ENCODE measurements at regions not wholly inside any gene's neighbourhood (a gene's known extent, or its start where the extent isn't known, plus 50 kb on each side); places are given as distances from the start of the nearest gene placed in this dataset.
"Not testable (repeated sequence)": the region's sequence is repeated elsewhere in the genome, so short reads cannot be mapped to it uniquely, and the experiment has no call there.

DNA sequence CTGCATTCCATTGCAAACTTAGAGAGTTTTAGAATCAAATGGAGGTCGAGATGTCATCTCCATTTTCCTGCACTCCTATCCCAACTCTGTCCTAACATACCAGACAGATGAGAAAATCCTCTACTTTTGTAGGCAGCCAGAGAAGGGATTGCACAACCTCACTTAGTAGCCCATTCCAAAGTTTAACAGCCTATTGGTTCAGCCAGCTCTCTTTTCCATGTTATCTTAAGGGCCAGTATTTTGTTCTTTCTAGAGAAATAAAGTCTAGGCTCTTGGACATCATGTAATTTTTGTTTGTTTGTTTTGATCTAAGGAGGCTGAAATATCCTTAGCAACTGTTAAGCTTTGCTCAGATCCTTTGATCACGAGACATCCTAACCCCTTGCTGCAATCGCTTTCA lies 173.0 kb downstream of the COX18 start:
- TF ChIP-seq, protein P1, sequence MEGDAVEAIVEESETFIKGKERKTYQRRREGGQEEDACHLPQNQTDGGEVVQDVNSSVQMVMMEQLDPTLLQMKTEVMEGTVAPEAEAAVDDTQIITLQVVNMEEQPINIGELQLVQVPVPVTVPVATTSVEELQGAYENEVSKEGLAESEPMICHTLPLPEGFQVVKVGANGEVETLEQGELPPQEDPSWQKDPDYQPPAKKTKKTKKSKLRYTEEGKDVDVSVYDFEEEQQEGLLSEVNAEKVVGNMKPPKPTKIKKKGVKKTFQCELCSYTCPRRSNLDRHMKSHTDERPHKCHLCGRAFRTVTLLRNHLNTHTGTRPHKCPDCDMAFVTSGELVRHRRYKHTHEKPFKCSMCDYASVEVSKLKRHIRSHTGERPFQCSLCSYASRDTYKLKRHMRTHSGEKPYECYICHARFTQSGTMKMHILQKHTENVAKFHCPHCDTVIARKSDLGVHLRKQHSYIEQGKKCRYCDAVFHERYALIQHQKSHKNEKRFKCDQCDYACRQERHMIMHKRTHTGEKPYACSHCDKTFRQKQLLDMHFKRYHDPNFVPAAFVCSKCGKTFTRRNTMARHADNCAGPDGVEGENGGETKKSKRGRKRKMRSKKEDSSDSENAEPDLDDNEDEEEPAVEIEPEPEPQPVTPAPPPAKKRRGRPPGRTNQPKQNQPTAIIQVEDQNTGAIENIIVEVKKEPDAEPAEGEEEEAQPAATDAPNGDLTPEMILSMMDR (conservative IDR thresholded peaks at IDR 0.05; ENCODE audit: low read depth): no peak
- peak; percentile 10 for DNase-seq (ENCODE audit: low spot score)
- H3K27ac ChIP-seq: no peak overlapping the region
- POLR2A ChIA-PET (ENCODE audit: low non-redundant PET): no interaction called here
- CTCF ChIA-PET: no interaction called here

- POLR2A ChIA-PET (ENCODE audit: low non-redundant PET): no interaction called here
- TF ChIP-seq, protein P1 (conservative IDR thresholded peaks at IDR 0.05; ENCODE audit: low read depth): no peak
- no peak for DNase-seq (ENCODE audit: low spot score)
- CTCF ChIA-PET: interaction anchor here (0.6 kb wide), 1 partner anchor 122 kb away, joined by 3 read pairs; no protein-coding TSS in a partner anchor
- H3K27ac ChIP-seq: no peak overlapping the region
These were observed 174.1 kb downstream of the COX18 start for GRCh38 chr4:72895408-72895807.

- no peak overlapping the region for H3K27ac ChIP-seq
- ChIA-PET CTCF (no interaction called here), POLR2A (ENCODE audit: low non-redundant PET) (no interaction called here)
- TF ChIP-seq, protein P1 (conservative IDR thresholded peaks at IDR 0.05; ENCODE audit: low read depth): no peak
- no peak for DNase-seq (ENCODE audit: low spot score)
These were observed 176.0 kb downstream of the COX18 start for GRCh38 chr4:72893354-72894066.

- TF ChIP-seq, protein P1 (conservative IDR thresholded peaks at IDR 0.05; ENCODE audit: low read depth): no peak
- no peak overlapping the region for H3K27ac ChIP-seq
- CTCF ChIA-PET: no interaction called here
- DNase-seq (ENCODE audit: low spot score): no peak
- POLR2A ChIA-PET (ENCODE audit: low non-redundant PET): no interaction called here
These were observed 181.2 kb downstream of the COX18 start for GRCh38 chr4:72888331-72888730.

DNA sequence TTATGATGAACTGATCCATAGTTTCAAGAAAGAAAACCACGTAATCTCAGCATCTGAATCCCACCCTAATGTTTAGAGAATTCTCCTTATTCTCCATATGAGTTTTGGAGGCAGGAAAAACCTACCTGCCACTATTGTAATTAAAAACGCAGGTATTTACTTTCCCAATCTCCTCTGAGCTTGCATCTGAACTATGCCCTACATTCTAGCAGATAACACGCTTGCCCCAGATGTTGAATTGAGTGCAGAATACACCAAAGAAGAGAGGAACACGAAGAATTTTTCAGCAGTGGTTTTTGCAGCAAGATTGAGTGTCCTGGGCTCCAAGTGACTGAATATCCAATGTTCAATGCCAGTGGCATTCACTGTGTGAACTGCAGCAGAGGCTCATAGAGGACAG lies 182.4 kb downstream of the COX18 start:
- ChIA-PET POLR2A (ENCODE audit: low non-redundant PET) (no interaction called here), CTCF (no interaction called here)
- TF ChIP-seq, protein P1 (conservative IDR thresholded peaks at IDR 0.05; ENCODE audit: low read depth): no peak
- DNase-seq (ENCODE audit: low spot score): no peak
- no peak overlapping the region for H3K27ac ChIP-seq

DNA sequence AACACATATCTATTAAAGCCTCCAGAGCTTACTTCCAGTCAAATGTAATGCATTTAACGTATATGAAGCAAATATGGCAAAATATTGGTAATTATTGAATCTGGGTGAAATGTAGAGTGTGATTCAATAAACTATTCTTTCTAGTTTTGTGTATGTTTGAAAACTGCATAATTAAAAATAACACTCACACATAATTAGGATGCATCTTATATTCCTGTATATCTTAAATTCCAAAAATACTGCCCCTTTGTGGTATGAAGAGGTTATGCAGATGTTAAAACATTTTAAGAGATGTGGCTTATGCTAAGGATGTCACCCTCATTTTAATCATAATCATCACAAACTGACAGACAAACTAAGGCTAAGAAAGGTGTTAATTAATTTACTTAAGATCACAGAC lies 182.9 kb downstream of the COX18 start:
- DNase-seq (ENCODE audit: low spot score): peak; percentile 3
- ChIA-PET CTCF (interaction anchor here (0.6 to 1.0 kb wide), 4 partner anchors 125 to 371 kb away, joined by 3 to 4 read pairs (median 3); no protein-coding TSS in a partner anchor), POLR2A (ENCODE audit: low non-redundant PET) (no interaction called here)
- H3K27ac ChIP-seq: no peak overlapping the region
- TF ChIP-seq, protein P1 (conservative IDR thresholded peaks at IDR 0.05; ENCODE audit: low read depth): no peak

GRCh38 chr4:72884225-72884624 lies 185.3 kb downstream of the COX18 start:
- DNase-seq (ENCODE audit: low spot score); H3K27ac ChIP-seq; CTCF ChIA-PET; POLR2A ChIA-PET (ENCODE audit: low non-redundant PET): not testable (repeated sequence)

Measured in RWPE1 (cell line).